AG04449 (cell line): ENCODE measurements at regions not wholly inside any gene's neighbourhood (a gene's known extent, or its start where the extent isn't known, plus 50 kb on each side); places are given as distances from the start of the nearest gene placed in this dataset.

Experiments
- CTCF ChIA-PET: fragments of 350-600 bp; formaldehyde crosslinking; extraction: SDS; loops from one replicate; lab custom pipeline; 2021; ENCODE audit warnings: antibody characterized with exemption; lab: Yijun Ruan, JAX
- POLR2A ChIA-PET: fragments of 400-600, 350-600 bp; formaldehyde crosslinking; extraction: SDS; loops from one replicate; lab custom pipeline; 2020; ENCODE audit warnings: antibody characterized with exemption, inconsistent platforms; lab: Yijun Ruan, JAX
- DNase-seq: peaks from one replicate; pipeline ENCODE4 v3.0.0-alpha.2; 2010; ENCODE audit warnings: low read depth, low spot score
- H3K4me3 ChIP-seq: 2 replicates; pipeline ENCODE4 v1.5.1; 2011; ENCODE audit warnings: low read depth, mild to moderate bottlenecking, control low read depth, low read length
- CTCF ChIP-seq: IDR thresholded peaks from one replicate; pipeline ENCODE4 v1.5.1; 2011; ENCODE audit warnings: mild to moderate bottlenecking, moderate library complexity, low read length, control low read depth, inconsistent platforms; ENCODE audit not compliant: insufficient read depth; ENCODE audit errors: missing control alignments

GRCh38 chr2:15711126-15711860 lies 119.6 kb downstream of the DDX1 start:
- ChIA-PET POLR2A (no interaction called here), CTCF (no interaction called here)
- TF ChIP-seq CTCF, result no peak
- no peak for DNase-seq
- H3K4me3 ChIP-seq, result no peak overlapping the region

GRCh38 chr2:15712551-15713342 lies 121.1 kb downstream of the DDX1 start:
- H3K4me3 ChIP-seq, result no peak overlapping the region
- ChIA-PET POLR2A (no interaction called here), CTCF (no interaction called here)
- TF ChIP-seq CTCF, result no peak
- DNase-seq, result no peak

GRCh38 chr2:15713475-15713874 lies 121.8 kb downstream of the DDX1 start:
- TF ChIP-seq CTCF, result no peak
- DNase-seq, result no peak
- no peak overlapping the region for H3K4me3 ChIP-seq
- CTCF ChIA-PET, result no interaction called here
- POLR2A ChIA-PET, result no interaction called here

GRCh38 chr2:15714002-15714401 lies 122.3 kb downstream of the DDX1 start:
- no peak for TF ChIP-seq CTCF
- POLR2A ChIA-PET, result no interaction called here
- CTCF ChIA-PET, result no interaction called here
- no peak overlapping the region for H3K4me3 ChIP-seq
- DNase-seq, result no peak

GRCh38 chr2:15714609-15715008 lies 122.9 kb downstream of the DDX1 start:
- no peak for TF ChIP-seq CTCF
- POLR2A ChIA-PET, result no interaction called here
- DNase-seq, result no peak
- no peak overlapping the region for H3K4me3 ChIP-seq
- CTCF ChIA-PET, result no interaction called here

- no peak overlapping the region for H3K4me3 ChIP-seq
- POLR2A ChIA-PET, result no interaction called here
- DNase-seq, result no peak
- CTCF ChIA-PET, result no interaction called here
- no peak for TF ChIP-seq CTCF
These were observed 123.9 kb downstream of the DDX1 start for GRCh38 chr2:15715596-15715995.
